ENCODE measurements at regions not wholly inside any gene's neighbourhood (a gene's known extent, or its start where the extent isn't known, plus 50 kb on each side); places are given as distances from the start of the nearest gene placed in this dataset.

DNA sequence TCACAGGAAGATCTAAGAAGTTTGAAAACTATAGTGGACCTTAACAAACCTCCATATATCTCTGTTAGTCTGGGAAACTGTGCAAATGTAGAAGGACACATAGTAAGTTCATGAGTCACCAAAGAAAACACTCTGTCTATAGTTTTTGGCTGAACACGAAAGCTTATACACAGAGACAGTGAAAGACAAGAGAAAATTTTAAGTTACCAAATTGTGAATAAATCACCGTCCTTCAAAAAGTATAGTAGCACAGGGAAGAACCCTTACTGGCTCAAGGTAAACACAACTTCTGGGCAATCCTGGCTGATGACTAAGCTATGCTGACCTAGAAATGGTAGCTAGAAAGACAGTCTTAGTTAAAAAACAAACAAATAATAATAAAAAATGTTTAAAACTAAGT, 1057.9 kb downstream of the AMY1C start:
- Histone ChIP-seq H3K4me2 (replicated peaks; ENCODE audit: extremely low read depth, low read length, poor library complexity, severe bottlenecking) (no peak overlapping the region), H3K4me3 (replicated peaks in 1 of 3; ENCODE audit: low read depth in 2 of 3, low read length in 3 of 3) (no peak overlapping the region), H3K9ac (ENCODE audit: insufficient read depth, low read length, poor library complexity, severe bottlenecking) (no peak overlapping the region), H4K20me1 (ENCODE audit: insufficient read depth, low read length) (no peaks in the 10 kb centered on the region), H2AFZ (ENCODE audit: insufficient read depth, low read depth, low read length, poor library complexity, severe bottlenecking) (no peak overlapping the region), H3K27ac (ENCODE audit: low read depth in 1 of 2, low read length in 2 of 2) (no peak overlapping the region), H3K79me2 (ENCODE audit: insufficient read depth, low read length) (no peaks in the 10 kb centered on the region), H3K4me1 (ENCODE audit: control insufficient read depth in 1 of 2, insufficient read depth in 2 of 2, low read length in 2 of 2) (no peaks in the 10 kb centered on the region), H3K36me3 (replicated peaks in 1 of 2; ENCODE audit: control insufficient read depth in 1 of 2, insufficient read depth in 2 of 2, low read length in 2 of 2) (no peaks in the 10 kb centered on the region), H3K27me3 (ENCODE audit: control insufficient read depth in 2 of 2, insufficient read depth in 2 of 2, low read length in 2 of 2) (no peaks in the 10 kb centered on the region), H3K9me3 (replicated peaks in 1 of 2; ENCODE audit: control insufficient read depth in 1 of 2, insufficient read depth in 1 of 2, low read length in 2 of 2) (peaks cover 0 to 7% of the 10 kb centered on the region in 2 donors)
- DNase-seq, result no peak
- Mint-ChIP-seq H3K9me3 (peaks cover 0 to 6% (median 0%) of the 10 kb centered on the region in 7 donors), H3K27me3 (ENCODE audit: low read depth in 3 of 3) (no peaks in the 10 kb centered on the region), H3K27ac (no peak overlapping the region), H3K4me3 (no peak overlapping the region), H3K36me3 (no peaks in the 10 kb centered on the region), H3K4me1 (no peaks in the 10 kb centered on the region)
- intact Hi-C loops (cut with micrococcal nuclease), result no loop called here
- TF ChIP-seq, protein P1, sequence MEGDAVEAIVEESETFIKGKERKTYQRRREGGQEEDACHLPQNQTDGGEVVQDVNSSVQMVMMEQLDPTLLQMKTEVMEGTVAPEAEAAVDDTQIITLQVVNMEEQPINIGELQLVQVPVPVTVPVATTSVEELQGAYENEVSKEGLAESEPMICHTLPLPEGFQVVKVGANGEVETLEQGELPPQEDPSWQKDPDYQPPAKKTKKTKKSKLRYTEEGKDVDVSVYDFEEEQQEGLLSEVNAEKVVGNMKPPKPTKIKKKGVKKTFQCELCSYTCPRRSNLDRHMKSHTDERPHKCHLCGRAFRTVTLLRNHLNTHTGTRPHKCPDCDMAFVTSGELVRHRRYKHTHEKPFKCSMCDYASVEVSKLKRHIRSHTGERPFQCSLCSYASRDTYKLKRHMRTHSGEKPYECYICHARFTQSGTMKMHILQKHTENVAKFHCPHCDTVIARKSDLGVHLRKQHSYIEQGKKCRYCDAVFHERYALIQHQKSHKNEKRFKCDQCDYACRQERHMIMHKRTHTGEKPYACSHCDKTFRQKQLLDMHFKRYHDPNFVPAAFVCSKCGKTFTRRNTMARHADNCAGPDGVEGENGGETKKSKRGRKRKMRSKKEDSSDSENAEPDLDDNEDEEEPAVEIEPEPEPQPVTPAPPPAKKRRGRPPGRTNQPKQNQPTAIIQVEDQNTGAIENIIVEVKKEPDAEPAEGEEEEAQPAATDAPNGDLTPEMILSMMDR (IDR thresholded peaks at IDR 0.05), result no peak
- no CpG with 5 or more reads among the region's 2 CpGs for WGBS (ENCODE audit: insufficient coverage)

DNA sequence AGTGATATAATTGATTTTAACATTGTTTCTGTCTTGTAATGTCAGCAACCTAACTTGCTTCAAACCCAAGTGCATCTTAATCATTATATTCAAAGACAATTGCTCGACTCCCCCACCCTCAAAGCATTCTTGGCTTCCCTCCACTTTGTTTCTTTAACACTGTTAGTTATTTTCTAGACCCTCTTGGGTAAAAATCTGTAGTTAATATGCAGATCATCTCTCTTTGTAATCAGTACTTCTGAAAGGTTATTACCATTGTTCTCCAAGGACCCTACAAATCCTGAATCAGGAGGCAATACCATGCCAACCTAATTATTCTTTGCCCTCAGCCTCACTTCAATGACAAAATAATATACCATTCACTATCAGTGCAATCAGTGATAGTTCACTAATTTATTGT, 1075.7 kb downstream of the AMY1C start:
- WGBS (ENCODE audit: insufficient coverage), result no CpG with 5 or more reads among the region's 1 CpG

More for the DNA sequence above, 1075.7 kb downstream of the AMY1C start:
- Mint-ChIP-seq H3K27me3 (ENCODE audit: low read depth in 3 of 3) (no peaks in the 10 kb centered on the region), H3K4me1 (no peaks in the 10 kb centered on the region), H3K36me3 (no peaks in the 10 kb centered on the region), H3K27ac (no peak overlapping the region), H3K9me3 (peaks cover 0 to 4% (median 2%) of the 10 kb centered on the region in 7 donors), H3K4me3 (no peak overlapping the region)
- Histone ChIP-seq H3K79me2 (ENCODE audit: insufficient read depth, low read length) (no peaks in the 10 kb centered on the region), H3K4me2 (replicated peaks; ENCODE audit: extremely low read depth, low read length, poor library complexity, severe bottlenecking) (no peak overlapping the region), H4K20me1 (ENCODE audit: insufficient read depth, low read length) (no peaks in the 10 kb centered on the region), H3K27me3 (ENCODE audit: control insufficient read depth in 2 of 2, insufficient read depth in 2 of 2, low read length in 2 of 2) (no peaks in the 10 kb centered on the region), H3K4me1 (ENCODE audit: control insufficient read depth in 1 of 2, insufficient read depth in 2 of 2, low read length in 2 of 2) (no peaks in the 10 kb centered on the region), H2AFZ (ENCODE audit: insufficient read depth, low read depth, low read length, poor library complexity, severe bottlenecking) (no peak overlapping the region), H3K9me3 (replicated peaks in 1 of 2; ENCODE audit: control insufficient read depth in 1 of 2, insufficient read depth in 1 of 2, low read length in 2 of 2) (no peaks in the 10 kb centered on the region), H3K27ac (ENCODE audit: low read depth in 1 of 2, low read length in 2 of 2) (no peak overlapping the region), H3K4me3 (replicated peaks in 1 of 3; ENCODE audit: low read depth in 2 of 3, low read length in 3 of 3) (no peak overlapping the region), H3K9ac (ENCODE audit: insufficient read depth, low read length, poor library complexity, severe bottlenecking) (no peak overlapping the region), H3K36me3 (replicated peaks in 1 of 2; ENCODE audit: control insufficient read depth in 1 of 2, insufficient read depth in 2 of 2, low read length in 2 of 2) (no peaks in the 10 kb centered on the region)
- intact Hi-C loops (cut with micrococcal nuclease), result no loop called here
- no peak for DNase-seq
- TF ChIP-seq, protein P1 (IDR thresholded peaks at IDR 0.05), result no peak
